H9 (cell line): ENCODE measurements at regions not wholly inside any gene's neighbourhood (a gene's known extent, or its start where the extent isn't known, plus 50 kb on each side); places are given as distances from the start of the nearest gene placed in this dataset.

ENCODE experiments used
- DNase-seq: peaks from one replicate; pipeline ENCODE4 v3.0.0-alpha.2; 2017
- H2AFZ ChIP-seq: one replicate; pipeline ENCODE4 v1.6.1; 2013; ENCODE audit warnings: mild to moderate bottlenecking, low read length, control low read depth, moderate library complexity
- H2AK5ac ChIP-seq: 2 replicates; pipeline ENCODE4 v1.6.1; 2013; ENCODE audit warnings: low read length, control low read depth, mixed read lengths; ENCODE audit not compliant: insufficient read length
- H2BK120ac ChIP-seq: one replicate; pipeline ENCODE4 v1.6.1; 2013; ENCODE audit warnings: low read depth, mild to moderate bottlenecking, low read length, control low read depth, inconsistent platforms; ENCODE audit not compliant: poor library complexity, severe bottlenecking
- H2BK12ac ChIP-seq: 2 replicates; pipeline ENCODE4 v1.6.1; 2013; ENCODE audit warnings: low read length, control low read depth, mixed read lengths, low read depth; ENCODE audit not compliant: insufficient read length
- H2BK15ac ChIP-seq: 2 replicates; pipeline ENCODE4 v1.6.1; 2013; ENCODE audit warnings: low read depth, low read length, control low read depth
- H2BK20ac ChIP-seq: one replicate; pipeline ENCODE4 v1.6.1; 2013; ENCODE audit warnings: low read depth, mild to moderate bottlenecking, low read length, control low read depth, inconsistent platforms; ENCODE audit not compliant: poor library complexity, severe bottlenecking
- H2BK5ac ChIP-seq: 2 replicates; pipeline ENCODE4 v1.6.1; 2013; ENCODE audit warnings: low read length, control low read depth, mixed read lengths; ENCODE audit not compliant: insufficient read length
- H3K14ac ChIP-seq: 2 replicates; pipeline ENCODE4 v1.6.1; 2013; ENCODE audit warnings: low read length, control low read depth; ENCODE audit not compliant: insufficient read depth
- H3K18ac ChIP-seq: 2 replicates; pipeline ENCODE4 v1.6.1; 2013; ENCODE audit warnings: low read depth, mild to moderate bottlenecking, mixed read lengths, low read length, control low read depth; ENCODE audit not compliant: insufficient read length
- H3K23ac ChIP-seq: 2 replicates; pipeline ENCODE4 v1.6.1; 2013; ENCODE audit warnings: low read length, control low read depth, mixed read lengths, low read depth; ENCODE audit not compliant: insufficient read length
- H3K23me2 ChIP-seq: 2 replicates; pipeline ENCODE4 v1.6.1; 2013; ENCODE audit warnings: low read depth, mild to moderate bottlenecking, mixed read lengths, low read length, control low read depth; ENCODE audit not compliant: insufficient read length, poor library complexity, severe bottlenecking
- H3K27ac ChIP-seq: 2 replicates; pipeline ENCODE4 v1.5.1; 2013; ENCODE audit warnings: low read length, control low read depth, mixed read lengths, low read depth; ENCODE audit not compliant: insufficient read length
- H3K27me3 ChIP-seq: 2 replicates; pipeline ENCODE4 v1.6.1; 2013; ENCODE audit warnings: low read length, control low read depth, inconsistent platforms; ENCODE audit not compliant: insufficient read depth
- H3K4ac ChIP-seq: 2 replicates; pipeline ENCODE4 v1.6.1; 2013; ENCODE audit warnings: low read depth, mild to moderate bottlenecking, control low read depth, inconsistent platforms, low read length, moderate library complexity
- H3K4me1 ChIP-seq: 2 replicates; pipeline ENCODE4 v1.6.1; 2013; ENCODE audit warnings: low read length, control low read depth, inconsistent platforms; ENCODE audit not compliant: insufficient read depth
- H3K4me2 ChIP-seq: 2 replicates; pipeline ENCODE4 v1.6.1; 2013; ENCODE audit warnings: low read length, control low read depth, mixed read lengths; ENCODE audit not compliant: insufficient read length, insufficient read depth
- H3K56ac ChIP-seq: 2 replicates; pipeline ENCODE4 v1.6.1; 2013; ENCODE audit warnings: low read depth, mild to moderate bottlenecking, mixed read lengths, low read length, control low read depth; ENCODE audit not compliant: insufficient read length
- H3K79me1 ChIP-seq: 2 replicates; pipeline ENCODE4 v1.6.1; 2013; ENCODE audit warnings: low read depth, mild to moderate bottlenecking, moderate library complexity, low read length, control low read depth, inconsistent platforms; ENCODE audit not compliant: insufficient read depth, poor library complexity, severe bottlenecking
- H3K79me2 ChIP-seq: 2 replicates; pipeline ENCODE4 v1.6.1; 2013; ENCODE audit warnings: low read length, control low read depth, inconsistent platforms; ENCODE audit not compliant: insufficient read depth
- H3K9ac ChIP-seq: 2 replicates; pipeline ENCODE4 v1.6.1; 2013; ENCODE audit warnings: low read length, control low read depth, mixed read lengths; ENCODE audit not compliant: insufficient read length; ENCODE audit errors: extremely low read depth
- H3K9me3 ChIP-seq: one replicate; pipeline ENCODE4 v1.6.1; 2013; ENCODE audit warnings: low read depth, low read length, inconsistent platforms; ENCODE audit not compliant: control insufficient read depth
- H3T11ph ChIP-seq: one replicate; pipeline ENCODE4 v1.6.1; 2013; ENCODE audit warnings: mild to moderate bottlenecking, low read length, control low read depth, inconsistent platforms
- H4K20me1 ChIP-seq: one replicate; pipeline ENCODE4 v1.6.1; 2013; ENCODE audit not compliant: control insufficient read depth, insufficient read length, insufficient read depth
- H4K5ac ChIP-seq: 2 replicates; pipeline ENCODE4 v1.6.1; 2013; ENCODE audit warnings: low read depth, mild to moderate bottlenecking, mixed read lengths, low read length, control low read depth; ENCODE audit not compliant: insufficient read length
- H4K8ac ChIP-seq: replicated peaks from 2 replicates; pipeline ENCODE4 v1.6.1; 2013; ENCODE audit warnings: low read length, control low read depth, mixed read lengths, low read depth; ENCODE audit not compliant: insufficient read length
- H4K91ac ChIP-seq: 2 replicates; pipeline ENCODE4 v1.6.1; 2013; ENCODE audit warnings: low read depth, mild to moderate bottlenecking, moderate library complexity, mixed read lengths, low read length, control low read depth; ENCODE audit not compliant: insufficient read length
- H3K27ac Mint-ChIP-seq, 3 experiments: 2 replicates in 2 of 3; 3 replicates in 1 of 3; pipeline ENCODE4 v1.8.0; 2020 to 2021; ENCODE audit warnings: mixed read lengths in 3 of 3, mild to moderate bottlenecking in 1 of 3, moderate library complexity in 1 of 3
- H3K27me3 Mint-ChIP-seq: 2 replicates; pipeline ENCODE4 v1.8.0; 2021; ENCODE audit warnings: low read depth, mild to moderate bottlenecking, moderate library complexity, mixed read lengths
- H3K36me3 Mint-ChIP-seq, 3 experiments: 2 replicates in 2 of 3; 3 replicates in 1 of 3; pipeline ENCODE4 v1.8.0; 2020 to 2021; ENCODE audit warnings: low read depth in 3 of 3, mixed read lengths in 3 of 3; ENCODE audit not compliant: insufficient read depth in 1 of 3
- H3K4me1 Mint-ChIP-seq, 2 experiments: 2 replicates each; pipeline ENCODE4 v1.8.0; 2020; ENCODE audit warnings: mixed read lengths in 2 of 2
- H3K4me3 Mint-ChIP-seq, 2 experiments: 2 replicates in 1 of 2; 3 replicates in 1 of 2; pipeline ENCODE4 v1.8.0; 2020 to 2021; ENCODE audit warnings: mild to moderate bottlenecking in 2 of 2, mixed read lengths in 2 of 2, moderate library complexity in 1 of 2
- H3K9me3 Mint-ChIP-seq, 2 experiments: 2 replicates in 1 of 2; 3 replicates in 1 of 2; pipeline ENCODE4 v1.8.0; 2020; ENCODE audit warnings: mild to moderate bottlenecking in 2 of 2, mixed read lengths in 2 of 2, moderate library complexity in 1 of 2
- WGBS: extraction: QIAGEN DNeasy Blood & Tissue Kit; methylation state at CpG from one replicate; pipeline ENCODE4 v1.1.7; 2013; ENCODE audit warnings: missing lambda C conversion rate, low lambda C conversion rate, mixed read lengths; ENCODE audit not compliant: insufficient read length; ENCODE audit errors: extremely low coverage; 5-methylcytosine and 5-hydroxymethylcytosine counted together
- TF ChIP-seq, protein P1 (sequence below): fragments of 200-600 bp; sonication (generic); conservative IDR thresholded peaks from 3 replicates; pipeline ENCODE4 v1.8.0; 2021; ENCODE audit warnings: antibody characterized with exemption, mild to moderate bottlenecking

DNA sequence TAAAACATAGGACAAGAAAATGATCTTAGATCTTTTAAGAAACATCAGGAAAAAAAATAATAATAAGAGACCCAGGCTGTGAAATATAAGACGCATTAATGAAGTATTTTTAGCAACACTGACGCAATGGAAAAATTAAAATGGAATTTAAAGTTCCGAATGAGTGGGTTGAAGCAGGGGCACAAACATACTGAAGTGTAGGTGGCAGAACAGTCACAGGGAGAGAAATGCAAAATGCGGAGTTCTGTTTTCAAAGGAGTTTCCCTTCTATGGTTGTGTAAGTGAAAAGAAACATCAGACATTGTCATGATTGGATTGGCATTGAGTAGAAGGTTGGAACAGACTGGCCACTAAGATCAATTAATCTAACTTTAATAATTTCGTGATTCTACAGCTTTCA, 159.8 kb downstream of the CYSLTR2 start:
- no CpG with 5 or more reads among the region's 5 CpGs for WGBS
- H3K27me3 ChIP-seq, result no peaks in the 10 kb centered on the region

More for the DNA sequence above, 159.8 kb downstream of the CYSLTR2 start:
- Histone ChIP-seq H2BK5ac (no peak overlapping the region), H2BK15ac (no peak overlapping the region), H4K91ac (no peak overlapping the region), H3K56ac (no peak overlapping the region), H3K14ac (no peak overlapping the region), H2AK5ac (no peak overlapping the region), H4K20me1 (no peaks in the 10 kb centered on the region), H3K79me1 (no peaks in the 10 kb centered on the region), H3K4me2 (no peak overlapping the region), H3K18ac (no peak overlapping the region), H2BK120ac (no peak overlapping the region), H3K79me2 (no peaks in the 10 kb centered on the region), H4K5ac (no peak overlapping the region), H4K8ac (no peak overlapping the region), H3T11ph (no peak overlapping the region), H3K27ac (no peak overlapping the region), H3K9ac (no peak overlapping the region), H2BK20ac (no peak overlapping the region), H3K4ac (no peak overlapping the region), H3K9me3 (no peaks in the 10 kb centered on the region), H2AFZ (no peak overlapping the region), H3K23me2 (no peaks in the 10 kb centered on the region), H3K4me1 (no peaks in the 10 kb centered on the region), H3K23ac (no peak overlapping the region), H2BK12ac (no peak overlapping the region)
- Mint-ChIP-seq H3K27ac (no peak overlapping the region), H3K36me3 (no peaks in the 10 kb centered on the region), H3K4me3 (no peak overlapping the region), H3K27me3 (no peaks in the 10 kb centered on the region), H3K4me1 (no peaks in the 10 kb centered on the region), H3K9me3 (no peaks in the 10 kb centered on the region)
- no peak for DNase-seq
- TF ChIP-seq, protein P1, sequence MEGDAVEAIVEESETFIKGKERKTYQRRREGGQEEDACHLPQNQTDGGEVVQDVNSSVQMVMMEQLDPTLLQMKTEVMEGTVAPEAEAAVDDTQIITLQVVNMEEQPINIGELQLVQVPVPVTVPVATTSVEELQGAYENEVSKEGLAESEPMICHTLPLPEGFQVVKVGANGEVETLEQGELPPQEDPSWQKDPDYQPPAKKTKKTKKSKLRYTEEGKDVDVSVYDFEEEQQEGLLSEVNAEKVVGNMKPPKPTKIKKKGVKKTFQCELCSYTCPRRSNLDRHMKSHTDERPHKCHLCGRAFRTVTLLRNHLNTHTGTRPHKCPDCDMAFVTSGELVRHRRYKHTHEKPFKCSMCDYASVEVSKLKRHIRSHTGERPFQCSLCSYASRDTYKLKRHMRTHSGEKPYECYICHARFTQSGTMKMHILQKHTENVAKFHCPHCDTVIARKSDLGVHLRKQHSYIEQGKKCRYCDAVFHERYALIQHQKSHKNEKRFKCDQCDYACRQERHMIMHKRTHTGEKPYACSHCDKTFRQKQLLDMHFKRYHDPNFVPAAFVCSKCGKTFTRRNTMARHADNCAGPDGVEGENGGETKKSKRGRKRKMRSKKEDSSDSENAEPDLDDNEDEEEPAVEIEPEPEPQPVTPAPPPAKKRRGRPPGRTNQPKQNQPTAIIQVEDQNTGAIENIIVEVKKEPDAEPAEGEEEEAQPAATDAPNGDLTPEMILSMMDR, result no peak
